Stimulated activated CD4-positive, alpha-beta T cell treated with anti-CD3 and anti-CD28 coated beads, Interleukin-2, amount 100 ng/mL, for 24 hours (primary cell): ENCODE measurements at regions not wholly inside any gene's neighbourhood (a gene's known extent, or its start where the extent isn't known, plus 50 kb on each side); places are given as distances from the start of the nearest gene placed in this dataset.

Experiments
- DNase-seq, 2 donors: peaks; one replicate each; pipeline ENCODE4 v3.0.0-alpha.2; 2020

DNA sequence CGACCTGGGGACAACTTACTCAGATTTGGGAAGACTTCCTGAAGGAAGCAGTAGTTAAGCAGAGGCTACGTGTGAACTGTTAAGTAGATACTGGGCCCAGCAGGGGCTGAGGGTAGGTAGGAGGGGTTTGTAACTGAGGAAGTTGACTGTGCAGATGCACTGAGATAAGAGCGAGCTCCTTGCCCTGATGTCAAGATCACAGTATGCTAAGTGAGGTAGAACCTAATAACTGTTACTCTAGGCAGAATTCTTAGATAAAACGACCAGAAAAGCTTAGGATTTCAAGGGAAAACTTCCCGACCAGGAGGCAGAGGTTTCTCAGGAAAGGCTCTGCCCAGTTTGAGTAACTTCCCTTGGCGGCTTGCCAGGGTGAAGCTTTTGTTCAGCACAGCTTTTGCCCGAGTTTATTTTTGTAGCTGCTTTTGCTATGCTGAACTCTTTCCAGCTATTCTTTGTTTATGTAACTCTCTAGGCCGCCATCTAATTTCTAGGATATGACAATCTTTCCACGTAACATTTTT is 632.1 kb downstream of the DIAPH3 start:
- DNase-seq: peak in 1 of 2 donors; percentile 10

DNA sequence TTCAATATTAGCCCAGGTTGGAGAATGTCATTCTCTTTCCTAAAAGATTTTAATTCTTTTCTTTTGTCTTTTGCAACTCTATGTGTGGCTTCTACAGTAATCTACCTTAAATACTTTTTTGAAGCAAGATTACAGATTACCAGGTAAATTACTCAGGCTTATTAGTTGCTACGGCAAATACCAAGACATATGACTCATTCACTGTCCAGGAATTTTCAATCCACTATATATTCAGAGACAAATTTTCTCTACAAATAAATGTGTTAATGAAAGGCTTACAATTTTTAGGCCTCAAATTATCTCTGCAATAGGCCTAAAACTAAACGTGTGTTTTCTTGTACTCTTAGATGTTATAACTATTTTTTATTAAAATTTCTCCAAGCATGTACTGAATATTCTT is 631.3 kb downstream of the DIAPH3 start:
- no peak for DNase-seq

DNA sequence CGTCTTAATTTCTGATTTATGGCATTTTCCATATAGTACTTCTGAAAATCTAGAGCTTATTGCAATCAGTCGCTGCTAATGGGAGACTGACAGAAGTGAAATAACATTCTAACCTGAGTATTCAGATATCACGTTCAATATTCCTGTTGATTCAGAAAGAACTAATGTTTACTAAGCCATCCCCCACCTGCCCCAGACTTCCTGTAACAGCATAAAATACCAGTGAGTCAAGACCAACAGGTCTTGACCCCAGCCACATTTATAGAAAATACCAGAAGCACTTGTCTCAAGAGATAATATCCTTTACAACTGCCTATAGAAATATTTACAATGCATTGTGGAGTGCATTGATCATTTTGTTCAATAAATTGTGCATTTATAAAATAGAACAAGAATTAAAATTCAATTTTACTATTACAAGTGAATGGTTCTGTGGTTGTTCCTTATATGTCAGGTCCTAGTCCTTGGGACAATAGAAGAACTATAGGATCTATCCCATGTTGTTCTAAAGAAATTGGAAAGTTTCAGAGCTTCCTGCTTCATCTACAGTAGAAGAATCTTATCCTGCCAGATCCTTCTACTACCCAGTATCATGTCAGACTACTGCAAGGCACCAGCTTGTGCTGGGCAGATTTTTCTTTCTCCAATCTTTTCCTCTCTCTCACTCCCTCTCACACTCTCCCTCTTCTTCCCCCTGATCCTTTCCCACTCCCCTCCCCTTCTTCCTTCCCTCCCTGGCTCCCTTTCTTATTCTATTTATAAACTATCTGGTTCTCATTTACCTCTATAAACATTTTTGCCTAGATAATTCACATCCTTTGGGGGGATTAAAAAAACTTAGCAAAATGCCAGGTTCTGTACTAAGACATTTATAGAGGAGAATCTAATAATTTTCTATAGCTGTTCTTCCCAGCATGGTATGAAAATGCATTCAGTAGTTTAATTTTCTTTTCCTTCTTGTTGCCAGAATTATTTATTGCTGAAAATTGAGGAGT is 629.9 kb downstream of the DIAPH3 start:
- no peak for DNase-seq

DNA sequence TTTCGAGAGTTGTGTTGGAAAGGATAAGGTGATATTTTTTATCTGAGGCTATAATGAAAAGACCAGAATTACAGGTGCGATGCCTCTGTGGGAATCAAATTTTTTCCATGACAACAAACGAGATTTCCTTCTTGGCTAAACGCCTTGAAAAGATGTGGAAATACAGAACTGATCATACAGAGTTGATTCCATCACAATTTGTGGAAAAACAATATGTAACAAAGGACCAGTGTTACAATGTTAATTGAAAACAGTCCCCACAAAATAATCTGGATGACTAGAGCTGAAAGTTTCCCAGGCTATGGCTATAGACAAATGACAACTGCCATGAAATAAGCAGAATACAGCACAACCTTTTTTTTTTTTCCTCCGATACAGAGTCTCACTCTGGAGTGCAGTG is 628.9 kb downstream of the DIAPH3 start:
- DNase-seq: no peak

DNA sequence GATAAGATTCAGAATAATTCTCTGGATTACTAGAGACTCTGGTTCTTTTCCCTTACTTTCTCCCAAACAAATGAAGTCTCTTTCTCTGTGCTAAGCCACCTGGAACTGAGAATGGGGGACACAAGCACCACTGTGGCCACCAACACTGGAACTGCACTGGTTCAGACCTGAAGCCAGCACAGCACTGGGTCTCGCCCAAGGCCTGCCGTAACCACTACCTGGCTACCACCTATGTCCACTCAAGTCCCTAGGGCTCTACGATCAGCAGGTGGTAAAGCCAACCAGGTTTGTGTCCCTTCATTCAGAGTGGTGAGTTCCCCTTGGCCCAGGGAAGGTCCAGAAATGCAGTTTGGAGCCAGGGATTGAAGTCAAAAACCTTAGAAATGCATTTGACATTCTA is 626.2 kb downstream of the DIAPH3 start:
- no peak for DNase-seq

DNA sequence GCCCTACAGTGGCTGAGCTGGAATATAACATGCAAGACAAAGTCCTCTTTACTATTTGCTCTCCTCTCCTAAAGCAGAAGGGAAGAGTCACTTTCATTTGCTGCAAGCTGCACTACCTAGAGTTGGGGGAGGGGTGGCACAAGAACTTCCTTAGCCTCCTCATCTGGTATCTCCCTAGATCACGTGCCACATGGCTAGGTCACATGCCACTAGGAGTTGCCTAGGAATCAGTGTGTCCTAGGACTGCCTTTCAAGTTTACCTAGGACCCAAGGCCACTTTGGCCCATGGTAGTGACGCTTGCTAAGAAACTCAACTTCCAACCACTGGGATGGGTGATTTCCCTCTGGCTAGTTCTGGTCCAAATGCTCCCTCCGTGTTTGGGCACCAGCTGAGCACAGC is 625.2 kb downstream of the DIAPH3 start:
- DNase-seq: no peak

DNA sequence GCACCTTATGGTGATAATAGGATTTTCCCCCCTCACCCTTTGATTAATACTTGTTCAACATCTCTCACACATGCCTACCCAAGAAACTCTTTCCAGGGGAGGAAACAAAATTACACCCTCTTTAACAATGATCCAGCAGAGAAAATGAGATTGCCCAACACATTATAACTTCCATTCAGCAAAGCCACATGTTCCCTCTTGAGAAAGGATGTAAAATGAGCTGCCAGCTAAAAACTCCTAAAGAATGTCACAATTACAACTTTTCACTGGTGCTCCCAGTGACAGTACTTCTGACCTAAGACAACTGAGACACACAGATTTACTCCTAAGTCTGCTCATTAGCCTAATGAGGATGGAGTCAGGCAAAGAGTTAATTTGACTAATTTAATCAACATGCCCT is 621.4 kb downstream of the DIAPH3 start:
- DNase-seq: no peak

DNA sequence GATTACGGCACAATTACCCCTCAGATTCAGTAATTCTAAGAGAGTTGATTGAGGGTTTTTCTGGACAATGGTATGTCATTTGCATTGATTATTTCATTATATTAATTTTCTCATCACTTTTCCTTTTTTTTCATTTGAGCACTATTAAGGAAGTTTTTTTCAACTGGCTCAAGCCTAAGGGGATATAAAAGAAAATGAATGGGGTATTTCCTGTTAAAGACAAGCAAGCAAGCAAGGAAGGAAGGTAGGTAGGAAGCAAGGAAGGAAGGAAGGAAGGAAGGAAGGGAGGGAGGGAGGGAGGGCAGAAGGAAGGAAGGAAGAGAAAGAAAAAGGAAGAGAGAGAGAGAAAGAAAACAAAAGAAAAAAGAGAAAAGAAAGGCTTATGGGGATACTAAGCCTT is 620.3 kb downstream of the DIAPH3 start:
- DNase-seq: no peak

DNA sequence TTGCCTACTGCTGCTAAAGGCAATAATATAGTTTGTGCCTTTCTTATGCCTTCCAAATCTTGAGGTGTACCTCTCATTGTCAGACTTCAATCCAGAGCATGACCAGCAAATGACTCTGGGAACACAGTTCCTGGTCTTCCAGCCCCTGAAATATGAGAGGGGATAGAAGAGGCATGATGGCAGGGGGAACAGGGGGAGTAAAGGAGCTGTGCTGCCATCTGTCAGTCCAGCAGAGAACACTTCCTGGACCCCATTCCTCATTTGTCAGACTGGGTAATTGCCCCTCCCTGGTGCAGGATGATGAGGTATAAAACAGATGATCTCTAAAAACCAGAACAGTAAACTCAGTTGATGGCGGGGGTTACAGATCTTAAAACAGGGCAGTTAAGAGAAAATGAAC is 618.7 kb downstream of the DIAPH3 start:
- DNase-seq: no peak

DNA sequence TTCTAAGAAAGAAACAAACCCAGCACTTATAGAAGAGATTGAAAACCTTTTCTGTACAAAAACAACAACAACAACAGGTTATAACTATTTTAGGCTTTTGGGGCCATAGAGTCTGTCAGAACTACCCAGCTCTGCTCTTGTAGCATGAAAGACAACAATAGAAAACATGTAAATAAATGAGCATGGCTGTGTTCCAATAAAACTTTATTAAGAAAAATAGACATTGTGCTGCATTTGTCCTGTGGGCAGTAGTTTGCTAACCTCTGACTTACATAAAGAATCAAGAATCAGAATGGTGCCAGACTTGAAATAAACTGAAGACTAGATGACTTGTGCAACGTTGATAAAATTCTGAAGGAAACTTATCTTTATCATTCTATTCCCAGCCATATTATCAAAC is 617.5 kb downstream of the DIAPH3 start:
- no peak for DNase-seq

DNA sequence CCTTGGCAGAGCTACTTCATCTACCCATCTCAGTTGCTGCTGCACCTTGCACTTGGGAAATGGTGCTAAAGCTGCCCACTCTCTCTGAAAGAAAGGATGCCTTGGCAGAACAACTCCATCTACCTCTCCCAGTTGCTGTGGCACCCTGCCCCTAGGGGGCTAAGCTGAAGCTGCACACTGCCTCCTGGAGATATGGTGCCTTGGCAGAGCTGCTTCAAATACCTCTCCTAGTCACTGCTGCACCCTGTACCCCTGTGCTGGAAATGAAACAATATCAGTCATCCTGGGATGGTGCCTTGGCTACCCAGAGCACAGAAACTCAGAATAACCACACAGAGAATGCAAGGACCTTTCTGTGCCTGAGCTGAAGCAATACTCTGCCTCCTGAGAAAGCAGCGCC is 615.8 kb downstream of the DIAPH3 start:
- DNase-seq: no peak

DNA sequence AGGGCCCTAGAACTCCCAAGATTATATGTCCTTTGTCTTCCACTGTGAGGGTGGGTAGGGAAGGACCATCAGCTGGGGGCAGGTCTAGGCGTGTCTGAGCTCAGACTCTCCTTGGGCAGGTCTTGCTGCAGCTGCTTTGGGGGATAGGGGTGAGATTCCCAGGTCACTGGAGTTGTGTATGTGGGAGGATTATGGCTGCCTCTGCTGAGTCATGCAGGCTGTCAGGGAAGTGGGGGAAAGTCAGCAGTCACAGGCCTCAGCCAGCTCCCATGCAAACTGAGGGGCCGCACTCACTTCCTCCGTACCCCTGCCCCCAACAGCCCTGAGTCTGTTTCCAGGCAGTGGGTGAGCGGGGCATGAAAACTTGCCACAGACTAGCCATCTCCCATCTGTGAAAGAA is 600.8 kb downstream of the DIAPH3 start:
- DNase-seq: no peak

DNA sequence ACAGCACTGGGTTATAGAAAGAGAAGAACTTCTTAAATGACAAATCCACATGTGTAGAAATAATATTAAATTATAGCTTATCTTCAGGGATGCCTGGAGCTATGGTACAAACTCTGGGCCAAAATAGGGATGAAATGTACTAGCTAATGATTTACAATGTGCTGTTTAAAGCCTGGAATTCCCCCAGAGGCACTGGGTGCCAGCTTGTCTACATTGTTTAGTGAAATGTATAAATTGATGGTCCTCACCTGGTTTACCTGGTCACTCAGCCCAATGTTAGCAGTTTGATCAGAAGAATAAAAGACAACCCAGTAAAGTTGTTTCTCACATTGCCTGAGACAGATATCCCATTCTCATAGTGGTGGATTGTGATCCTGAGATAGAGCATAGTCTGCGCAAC is 597.2 kb downstream of the DIAPH3 start:
- DNase-seq: no peak

DNA sequence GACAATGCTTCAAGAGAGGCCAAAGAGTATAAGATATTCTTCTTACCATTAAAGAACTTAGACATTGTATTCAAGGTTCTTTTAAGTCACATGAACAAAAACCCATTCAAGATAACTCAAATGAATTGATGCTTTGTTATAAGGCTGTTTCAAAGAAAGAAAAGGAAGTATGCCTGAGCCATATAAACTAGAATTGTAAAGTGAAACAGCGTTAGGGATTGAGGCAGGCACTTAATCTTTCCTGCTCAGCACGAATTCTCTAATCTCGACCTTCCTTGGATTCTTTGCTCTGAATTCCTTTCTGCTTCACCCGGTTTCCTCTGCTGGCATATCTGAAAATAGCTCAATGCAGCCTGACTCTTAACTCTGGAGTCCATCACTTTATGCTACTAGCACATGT is 595.4 kb downstream of the DIAPH3 start:
- no peak for DNase-seq

DNA sequence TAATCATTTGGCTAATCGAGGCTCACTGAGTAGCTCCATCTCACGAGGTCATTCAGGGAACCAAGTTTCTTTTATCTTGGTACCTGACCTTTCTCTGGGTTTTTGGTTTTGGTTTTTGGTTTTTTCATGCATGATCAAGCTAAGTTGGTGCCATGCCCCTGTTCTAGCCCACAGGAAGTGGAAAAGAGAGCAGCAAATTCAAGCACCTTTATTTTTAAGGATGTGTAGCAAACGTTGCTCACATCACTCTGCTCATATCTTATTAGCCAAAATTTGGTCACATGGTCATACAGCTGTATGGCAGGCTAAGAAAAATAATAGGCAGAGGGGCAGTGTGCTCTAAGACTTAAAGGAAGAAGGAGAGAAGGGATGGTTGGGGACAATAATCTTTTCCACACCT is 593.5 kb downstream of the DIAPH3 start:
- no peak for DNase-seq

DNA sequence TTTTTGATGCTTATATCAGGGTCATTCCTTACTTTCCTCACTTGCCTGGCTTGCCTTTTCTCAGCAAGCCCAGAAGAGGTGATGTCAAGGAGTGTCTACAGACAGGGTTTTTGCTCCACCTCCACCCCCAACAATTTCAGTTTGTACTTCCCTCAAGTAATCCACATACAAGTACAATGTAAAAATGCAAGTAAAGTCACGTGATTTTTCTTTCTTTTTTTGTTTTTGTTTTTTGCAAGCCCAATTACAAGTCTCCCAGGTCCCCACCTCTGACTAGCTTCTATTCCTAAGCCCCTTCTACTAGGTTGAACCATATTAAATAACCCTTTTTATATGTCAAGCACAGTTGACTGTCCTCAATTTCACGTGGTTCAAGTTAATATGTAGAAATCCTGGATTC is 579.6 kb downstream of the DIAPH3 start:
- no peak for DNase-seq

DNA sequence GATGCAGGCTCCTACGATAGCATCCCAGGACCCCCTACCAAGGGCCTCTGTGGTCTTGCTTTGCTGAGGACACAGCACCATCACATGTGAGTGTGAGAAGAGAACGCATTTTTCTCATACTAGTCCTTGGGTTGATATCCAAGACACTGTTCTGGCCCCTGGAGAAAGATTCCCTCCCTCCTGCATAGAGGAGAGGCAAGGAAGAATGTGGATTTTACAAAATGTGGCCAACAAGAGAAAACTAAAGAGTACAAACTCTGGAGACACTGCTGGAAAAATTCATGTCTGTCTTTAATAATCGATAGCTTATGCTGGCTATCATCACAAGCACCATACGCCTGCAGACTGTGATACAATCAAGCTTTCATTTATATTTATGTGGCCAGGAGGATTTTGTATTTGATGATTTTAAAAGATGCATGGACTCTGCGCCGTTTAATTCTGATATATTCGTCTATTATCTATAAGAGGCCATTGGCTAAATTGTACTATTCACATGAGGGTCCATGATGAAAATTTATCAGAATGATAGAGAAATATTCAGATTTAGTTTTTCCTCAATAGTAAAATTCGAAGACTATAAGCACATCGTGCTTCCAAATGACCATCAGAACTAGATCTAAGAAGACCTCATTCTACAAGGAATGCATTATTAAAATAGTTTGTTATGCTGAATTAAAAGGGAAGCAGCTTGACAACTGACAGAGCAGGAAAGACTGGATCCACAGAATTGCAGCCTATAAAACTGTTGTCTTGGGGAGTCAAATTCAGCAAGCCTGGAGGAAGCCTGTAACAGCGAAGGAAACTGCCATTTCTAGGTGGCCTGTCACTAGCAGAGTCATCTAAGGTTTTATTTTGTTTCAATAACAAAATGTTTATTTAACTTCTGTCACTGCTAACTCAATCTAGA is 578.7 kb downstream of the DIAPH3 start:
- DNase-seq: no peak

DNA sequence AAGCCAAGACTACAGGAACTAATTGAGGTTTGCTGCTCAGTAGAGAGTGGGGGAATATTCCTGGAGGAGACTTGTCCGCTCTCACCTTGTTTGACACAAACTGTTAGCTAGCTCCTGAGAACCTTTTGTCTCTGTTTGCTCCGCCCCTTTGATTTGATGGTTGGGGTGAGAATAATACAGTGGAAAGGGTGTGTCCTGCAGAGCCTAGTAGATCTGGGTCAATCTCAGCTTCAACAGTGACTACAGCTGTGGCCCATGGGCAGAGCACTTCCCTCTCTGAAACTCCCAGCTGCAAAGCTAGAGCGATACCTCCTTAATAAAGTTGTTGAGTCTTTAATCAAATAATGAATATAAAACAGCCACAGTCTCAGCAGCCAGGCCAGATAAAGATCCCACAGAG is 576.7 kb downstream of the DIAPH3 start:
- DNase-seq: no peak

DNA sequence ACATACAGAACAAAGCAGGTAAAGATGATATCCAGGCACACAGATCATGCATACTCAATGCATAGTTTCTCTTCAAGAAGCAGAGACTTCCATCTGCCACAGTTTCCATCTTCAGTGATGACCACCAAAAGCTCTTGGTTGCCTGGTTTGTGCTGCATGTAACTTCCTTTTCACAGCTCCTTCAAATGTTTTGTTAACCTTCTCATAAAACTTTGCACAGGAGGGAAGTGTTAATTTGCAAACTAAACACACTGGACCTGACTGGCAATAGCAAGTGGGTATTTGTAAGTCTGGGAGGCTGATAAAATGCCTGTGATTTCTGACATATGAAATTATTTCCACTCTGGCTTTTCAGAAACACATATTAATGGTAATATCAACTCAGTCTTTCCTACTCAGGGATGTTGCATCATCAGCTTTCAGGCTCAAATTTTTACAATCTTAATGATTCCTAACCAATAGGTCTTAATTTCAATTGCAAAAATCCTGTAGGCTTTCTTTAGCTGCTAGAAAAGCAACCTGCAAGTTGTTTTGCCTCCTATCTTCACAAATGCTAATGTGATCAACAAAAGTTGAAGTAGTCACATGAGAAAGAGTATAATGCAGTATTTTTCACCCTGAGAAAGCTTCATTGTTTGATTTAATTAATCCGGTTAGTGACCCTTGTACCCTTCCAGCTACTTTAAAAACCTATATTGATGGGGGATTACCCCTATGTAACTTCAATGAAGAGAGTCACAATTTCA is 575.6 kb downstream of the DIAPH3 start:
- no peak for DNase-seq

DNA sequence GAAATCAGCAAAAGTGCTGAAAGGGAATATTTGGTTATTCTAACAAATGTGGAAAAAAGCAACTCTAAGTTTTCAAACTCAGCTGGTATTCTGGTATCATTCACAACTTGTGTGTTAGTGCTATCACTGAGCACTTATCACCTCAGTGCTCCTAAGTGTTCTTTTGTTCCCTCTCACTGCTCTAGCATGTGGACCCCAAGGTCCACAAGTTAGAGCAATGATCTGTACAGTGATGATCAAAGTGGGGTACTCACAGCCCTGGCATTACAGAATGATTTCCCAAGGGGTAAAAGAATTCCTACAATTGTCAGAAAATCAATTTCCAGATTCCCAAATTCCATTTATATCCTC is 575.0 kb downstream of the DIAPH3 start:
- DNase-seq: no peak

DNA sequence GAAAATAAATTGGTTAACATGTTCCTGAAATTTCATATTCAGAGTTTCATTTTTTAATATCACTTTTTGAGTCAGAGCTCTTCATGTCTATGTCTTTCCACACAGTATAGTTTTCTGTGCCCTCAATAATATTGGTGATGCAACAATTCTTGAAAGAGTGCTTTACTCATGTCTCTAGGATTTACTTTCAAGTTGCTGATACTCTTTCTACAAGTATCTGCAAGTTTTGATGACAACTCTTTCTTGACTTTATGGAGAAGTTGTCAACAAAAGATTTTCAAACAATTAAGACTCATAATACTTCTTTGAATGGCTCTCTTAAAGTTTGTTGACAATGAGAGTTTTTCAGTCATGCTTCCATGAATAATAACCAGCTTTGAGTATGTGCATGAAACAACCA is 561.7 kb downstream of the DIAPH3 start:
- no peak for DNase-seq

DNA sequence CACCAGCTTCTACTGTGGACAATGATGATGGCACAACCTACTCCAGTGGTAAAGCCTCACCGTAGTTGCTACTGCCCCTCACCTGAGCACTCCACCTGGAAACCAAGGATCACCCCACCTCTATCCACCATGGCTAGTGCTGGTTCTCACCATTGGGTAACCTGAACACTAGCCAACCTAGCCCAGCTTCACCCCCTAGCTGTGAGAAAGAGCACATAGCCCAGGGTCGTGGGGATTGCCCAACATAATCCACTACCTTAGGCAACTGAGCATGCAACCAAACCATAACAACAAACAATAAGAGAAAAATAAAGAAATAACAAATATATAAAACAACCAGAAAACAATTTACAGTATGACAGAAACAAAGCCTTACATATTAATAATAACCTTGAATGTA is 560.1 kb downstream of the DIAPH3 start:
- DNase-seq: no peak

DNA sequence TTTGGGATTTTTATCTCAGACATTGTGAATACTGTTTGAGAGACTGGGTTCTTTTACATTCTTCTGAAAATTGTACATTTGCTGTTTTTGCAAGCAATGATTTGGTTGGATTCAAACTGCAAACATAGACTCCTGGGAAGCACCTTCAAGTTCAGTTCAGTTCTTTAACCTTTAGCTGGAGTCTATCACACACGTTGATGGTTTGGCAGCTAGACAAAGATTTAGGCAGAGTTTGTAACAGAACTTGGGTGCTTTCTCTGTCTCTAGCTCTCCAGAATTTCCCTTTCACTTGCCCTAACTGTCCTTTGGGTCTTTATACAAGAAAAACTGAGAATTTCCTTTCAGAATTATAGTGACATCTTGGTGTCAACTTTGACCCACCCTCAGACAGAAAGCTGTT is 556.6 kb downstream of the DIAPH3 start:
- no peak for DNase-seq
